ENCODE measurements at regions not wholly inside any gene's neighbourhood (a gene's known extent, or its start where the extent isn't known, plus 50 kb on each side); places are given as distances from the start of the nearest gene placed in this dataset.
"Not testable (repeated sequence)": the region's sequence is repeated elsewhere in the genome, so short reads cannot be mapped to it uniquely, and the experiment has no call there.

DNA sequence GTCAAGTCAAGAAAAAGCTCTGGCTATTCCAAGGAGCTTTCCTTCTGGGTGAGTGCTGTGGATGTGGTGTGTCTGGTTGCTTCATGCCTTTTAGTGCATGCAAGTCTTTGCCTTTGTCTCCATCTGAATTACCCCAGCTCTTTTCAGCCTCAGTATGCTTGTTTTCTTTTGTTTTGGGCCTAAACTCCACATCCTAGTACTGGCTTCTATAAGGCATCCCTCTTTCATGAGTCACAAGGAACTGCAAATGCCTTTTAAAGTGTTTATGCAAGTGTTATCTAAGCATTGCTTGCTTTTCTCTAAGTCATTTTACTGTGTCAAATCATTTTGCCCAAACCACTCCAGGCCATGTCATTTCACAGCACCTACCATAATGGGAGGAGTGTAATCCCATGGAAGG is 132.1 kb downstream of the PLCE1 start:
- no peak for DNase-seq (ENCODE audit: low read depth)

- no peak for DNase-seq (ENCODE audit: low read depth)
These were observed 135.8 kb downstream of the PLCE1 start for GRCh38 chr10:94129393-94130130.

GRCh38 chr10:94131885-94132284 is 138.2 kb downstream of the PLCE1 start:
- DNase-seq (ENCODE audit: low read depth): no peak

DNA sequence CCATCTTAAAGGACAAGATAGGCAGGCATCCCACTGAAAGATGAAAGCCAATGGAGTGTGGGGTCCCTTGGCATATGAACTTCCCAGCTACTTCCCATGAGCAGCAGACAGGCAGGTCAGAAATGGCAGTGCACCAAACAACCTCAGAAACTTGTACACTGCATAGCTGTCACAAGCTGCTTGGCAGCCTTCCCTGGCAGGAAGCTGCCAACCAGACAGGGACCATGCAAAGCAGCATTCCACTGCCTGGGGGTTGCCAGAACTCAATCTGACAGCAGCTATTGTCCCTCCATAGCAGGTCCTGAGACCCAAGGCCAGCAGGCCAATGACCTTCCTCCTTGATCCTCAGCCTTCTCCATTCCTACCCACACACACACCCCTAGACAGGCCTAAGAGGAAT is 139.5 kb downstream of the PLCE1 start:
- no peak for DNase-seq (ENCODE audit: low read depth)

GRCh38 chr10:94137747-94138146 is 144.0 kb downstream of the PLCE1 start:
- DNase-seq (ENCODE audit: low read depth): no peak

GRCh38 chr10:94138391-94138790 is 144.7 kb downstream of the PLCE1 start:
- DNase-seq (ENCODE audit: low read depth): no peak

DNA sequence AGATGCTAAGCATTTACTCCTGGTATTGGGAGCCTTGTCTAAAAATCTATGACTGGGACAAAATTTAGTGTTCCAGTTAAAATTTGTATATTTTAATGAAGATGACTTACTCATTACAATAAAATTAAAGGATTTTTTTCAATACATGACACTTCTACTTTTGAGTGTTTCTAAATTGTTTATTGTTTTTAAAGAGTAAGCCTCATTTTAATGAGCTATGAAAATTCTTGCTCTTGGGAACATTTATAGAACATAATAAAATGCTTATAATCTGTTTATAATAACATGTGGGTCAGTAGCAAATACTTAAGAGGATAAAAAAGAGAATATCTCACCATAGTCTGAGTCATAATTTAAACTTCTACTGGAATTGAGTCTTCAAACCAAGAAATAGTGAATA is 149.5 kb downstream of the PLCE1 start:
- DNase-seq (ENCODE audit: low read depth): no peak

- no peak for DNase-seq (ENCODE audit: low read depth)
These were observed 152.6 kb downstream of the PLCE1 start for GRCh38 chr10:94146313-94146712.

DNA sequence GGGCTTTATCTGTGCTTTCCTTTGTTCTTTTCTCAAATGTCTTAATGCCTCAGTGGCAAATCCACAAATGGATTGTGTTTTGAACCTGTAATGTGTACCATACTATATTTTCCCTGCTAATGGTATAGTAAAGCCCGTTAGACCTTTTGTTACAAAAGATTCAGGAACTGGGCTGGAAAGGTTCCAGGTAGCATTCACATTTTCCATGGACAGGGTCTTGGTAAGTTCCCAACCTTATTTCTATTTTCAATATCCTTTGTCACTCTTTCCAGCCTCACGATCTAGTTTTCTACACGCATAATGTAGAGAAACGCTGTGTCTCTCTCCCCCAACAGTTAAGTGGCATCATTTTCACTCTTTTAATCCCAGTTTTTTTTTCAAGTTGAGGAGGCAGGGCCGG is 153.0 kb downstream of the PLCE1 start:
- DNase-seq (ENCODE audit: low read depth): no peak

DNA sequence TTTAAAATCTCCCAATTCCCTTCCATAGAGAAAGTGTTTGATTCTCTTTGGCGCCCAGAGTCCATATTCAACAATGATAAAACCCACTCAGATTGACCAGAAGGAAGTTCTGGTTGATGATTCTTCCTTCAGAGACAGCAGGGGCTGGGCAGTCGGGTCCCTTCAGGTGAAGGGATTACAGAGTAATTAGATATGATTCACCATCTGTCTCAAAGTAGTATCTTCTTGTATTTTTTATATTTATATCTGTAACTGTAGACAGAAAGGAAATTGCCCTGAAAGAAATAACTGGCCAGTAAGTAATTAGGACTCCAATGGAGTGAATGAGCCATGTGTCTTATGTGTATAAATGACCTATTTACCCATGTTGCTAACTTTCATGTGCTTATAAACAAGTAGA is 156.0 kb downstream of the PLCE1 start:
- no peak for DNase-seq (ENCODE audit: low read depth)

- no peak for DNase-seq (ENCODE audit: low read depth)
These were observed 156.9 kb downstream of the PLCE1 start for GRCh38 chr10:94150541-94151184.

DNA sequence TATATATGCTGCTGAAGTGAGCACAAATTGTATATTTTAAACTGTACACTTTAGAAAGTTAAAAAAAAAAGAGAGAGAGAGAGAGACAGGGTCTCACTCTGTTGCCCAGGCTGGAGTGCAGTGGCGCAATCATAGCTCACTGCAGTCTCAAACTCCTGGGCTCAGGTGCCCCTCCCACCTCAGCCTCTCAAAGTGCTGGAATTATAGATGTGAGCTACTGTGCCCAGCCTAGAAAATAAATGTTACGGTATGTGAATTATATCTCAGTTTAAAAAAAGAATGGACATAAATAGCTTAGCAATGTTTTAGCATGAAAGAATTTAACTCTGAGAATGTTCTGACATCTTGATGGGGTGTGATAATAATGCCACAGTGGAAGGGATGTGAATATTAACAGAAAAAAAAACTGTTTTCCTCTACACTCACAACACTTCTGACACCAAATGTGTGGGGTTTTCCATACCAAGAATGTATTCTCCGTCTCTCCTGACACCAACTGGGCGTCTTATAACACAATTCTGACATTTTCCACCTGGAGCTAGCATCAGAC is 162.1 kb downstream of the PLCE1 start:
- DNase-seq (ENCODE audit: low read depth): no peak

GRCh38 chr10:94156453-94156852 is 162.7 kb downstream of the PLCE1 start:
- DNase-seq (ENCODE audit: low read depth): no peak

GRCh38 chr10:94165158-94165611 is 171.5 kb downstream of the PLCE1 start:
- not testable (repeated sequence) for DNase-seq (ENCODE audit: low read depth)

DNA sequence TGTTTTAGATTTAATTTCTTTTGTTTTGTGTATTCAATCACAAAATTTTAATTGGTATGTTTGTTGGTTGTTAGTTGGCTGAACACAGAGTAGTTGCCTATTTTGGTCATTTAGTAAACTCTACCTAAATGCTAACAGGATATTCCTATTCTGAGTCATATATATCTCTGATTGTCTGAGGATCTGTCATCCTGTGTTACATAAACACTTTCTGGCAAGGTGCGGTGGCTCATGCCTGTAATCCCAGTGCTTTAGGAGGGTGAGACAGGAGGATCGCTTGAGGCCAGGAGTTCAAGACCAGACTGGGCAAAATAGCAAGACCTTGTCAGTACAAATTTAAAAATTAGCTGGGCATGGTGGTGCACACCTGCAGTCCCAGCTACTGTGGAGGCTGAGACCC is 178.6 kb downstream of the PLCE1 start:
- DNase-seq (ENCODE audit: low read depth): no peak

DNA sequence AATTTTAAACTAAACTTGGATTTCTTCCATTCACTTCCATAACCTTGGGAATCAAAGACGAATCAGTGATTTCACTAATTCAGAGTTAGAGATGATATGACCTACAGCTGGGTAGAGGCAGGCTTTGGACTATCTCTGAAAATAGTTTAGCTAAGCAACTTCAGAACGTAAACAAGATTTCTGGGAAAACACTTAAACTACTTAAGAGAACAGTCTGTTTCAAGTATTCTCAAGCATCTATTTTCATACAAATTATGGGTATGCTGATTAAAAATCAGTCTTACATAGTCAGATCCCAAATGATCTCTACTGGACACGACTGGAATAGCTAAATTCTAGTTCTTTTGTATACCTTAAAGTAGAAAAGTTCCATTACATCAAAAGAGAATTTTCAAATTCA is 179.9 kb downstream of the PLCE1 start:
- DNase-seq (ENCODE audit: low read depth): no peak

DNA sequence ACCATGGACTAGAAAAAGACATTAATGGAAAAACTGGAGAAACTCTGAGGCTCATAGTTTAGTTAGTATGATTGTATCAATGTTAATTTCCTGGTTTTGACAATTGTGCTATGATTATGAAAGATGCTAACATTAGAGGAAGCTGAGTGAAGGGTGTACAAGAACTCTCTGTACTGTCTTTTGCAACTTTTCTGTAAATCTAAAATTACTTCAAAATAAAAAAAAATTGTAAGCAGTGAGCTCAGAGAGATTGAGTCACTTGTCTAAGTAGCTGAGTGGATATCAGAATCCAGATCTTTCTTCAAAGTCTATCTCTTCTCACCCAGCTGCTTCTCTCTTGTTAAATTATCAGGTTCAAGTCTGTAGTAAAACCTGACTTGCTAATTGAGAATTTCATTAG is 181.1 kb downstream of the PLCE1 start:
- no peak for DNase-seq (ENCODE audit: low read depth)

- DNase-seq (ENCODE audit: low read depth): no peak
These were observed 184.1 kb downstream of the NOC3L start for GRCh38 chr10:94178475-94179253.

GRCh38 chr10:94180576-94180975 is 182.2 kb downstream of the NOC3L start:
- DNase-seq (ENCODE audit: low read depth): no peak

DNA sequence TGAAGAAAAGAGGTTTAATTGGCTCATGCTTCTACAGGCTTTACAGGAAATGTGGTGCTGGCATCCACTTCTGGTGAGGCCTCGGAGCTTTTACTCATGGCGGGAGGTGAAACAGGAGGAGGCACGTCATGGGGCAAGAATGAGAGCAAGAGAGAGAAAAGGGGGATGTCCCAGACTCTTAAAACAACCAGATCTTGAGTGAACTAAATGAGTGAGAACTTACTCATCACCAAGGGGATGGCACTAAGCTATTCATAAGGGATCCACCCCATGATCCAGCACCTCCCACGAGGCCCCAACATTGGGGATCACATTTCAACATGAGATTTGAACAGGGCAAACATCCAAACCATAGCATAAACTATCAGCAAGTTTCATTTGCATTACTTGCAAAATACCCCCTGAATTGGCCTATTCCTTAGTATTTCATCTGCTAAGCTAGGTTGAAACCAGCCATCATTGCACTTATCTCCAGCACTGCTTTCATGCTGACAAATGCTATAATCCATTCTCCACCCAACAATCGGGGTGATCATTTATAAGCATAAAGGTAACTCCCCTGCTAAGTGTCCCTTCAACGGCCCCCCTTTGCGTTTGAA is 179.0 kb downstream of the NOC3L start:
- DNase-seq (ENCODE audit: low read depth): peak; percentile 89

DNA sequence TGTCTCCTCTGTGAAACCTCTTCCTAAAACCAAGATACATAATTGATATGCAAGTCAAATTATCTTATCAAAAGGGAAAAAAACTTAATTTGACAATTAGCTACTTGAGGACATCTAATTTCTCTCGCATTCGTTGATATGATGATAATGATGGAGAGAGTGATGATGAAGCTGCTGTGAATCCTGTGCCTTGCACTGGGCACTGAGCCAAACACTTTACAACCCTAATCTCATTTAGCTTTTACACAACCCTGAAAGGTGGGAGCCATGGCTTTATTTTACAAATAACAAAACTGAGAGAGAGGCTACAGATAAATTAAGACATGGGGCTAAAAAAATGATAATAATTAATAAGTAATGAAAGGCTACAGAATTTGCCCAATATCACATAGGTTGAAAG is 176.0 kb downstream of the NOC3L start:
- DNase-seq (ENCODE audit: low read depth): no peak

- DNase-seq (ENCODE audit: low read depth): no peak
These were observed 170.4 kb downstream of the NOC3L start for GRCh38 chr10:94192333-94192732.
